Sigmoid colon (tissue), 4 donors: ENCODE measurements at regions not wholly inside any gene's neighbourhood (a gene's known extent, or its start where the extent isn't known, plus 50 kb on each side); places are given as distances from the start of the nearest gene placed in this dataset.

Experiments
- EP300 ChIP-seq, 4 donors: sonication (generic); formaldehyde crosslinking; IDR thresholded peaks; one replicate each; pipeline ENCODE4 v1.6.1; 2017; ENCODE audit warnings: antibody characterized with exemption in 4 of 4
- POLR2A ChIP-seq, 2 donors: fragments of 450-650 bp; IDR thresholded peaks; one replicate each; pipeline ENCODE4 v1.6.1; 2016; ENCODE audit warnings: antibody characterized with exemption in 2 of 2, mild to moderate bottlenecking in 2 of 2, moderate library complexity in 2 of 2
- POLR2AphosphoS5 ChIP-seq, 4 donors: sonication (generic); formaldehyde crosslinking; IDR thresholded peaks; one replicate each; pipeline ENCODE4 v1.6.1; 2017; ENCODE audit warnings: antibody characterized with exemption in 4 of 4
- TF ChIP-seq, protein P1 (sequence below), 4 experiments: fragments of 450-650 bp in 3 of 4; fragments of 200-600 bp in 1 of 4; IDR thresholded peaks; one replicate each; pipeline ENCODE4 v1.5.1; 2016 to 2019; ENCODE audit warnings: antibody characterized with exemption in 4 of 4, mild to moderate bottlenecking in 3 of 4, moderate library complexity in 2 of 4

DNA sequence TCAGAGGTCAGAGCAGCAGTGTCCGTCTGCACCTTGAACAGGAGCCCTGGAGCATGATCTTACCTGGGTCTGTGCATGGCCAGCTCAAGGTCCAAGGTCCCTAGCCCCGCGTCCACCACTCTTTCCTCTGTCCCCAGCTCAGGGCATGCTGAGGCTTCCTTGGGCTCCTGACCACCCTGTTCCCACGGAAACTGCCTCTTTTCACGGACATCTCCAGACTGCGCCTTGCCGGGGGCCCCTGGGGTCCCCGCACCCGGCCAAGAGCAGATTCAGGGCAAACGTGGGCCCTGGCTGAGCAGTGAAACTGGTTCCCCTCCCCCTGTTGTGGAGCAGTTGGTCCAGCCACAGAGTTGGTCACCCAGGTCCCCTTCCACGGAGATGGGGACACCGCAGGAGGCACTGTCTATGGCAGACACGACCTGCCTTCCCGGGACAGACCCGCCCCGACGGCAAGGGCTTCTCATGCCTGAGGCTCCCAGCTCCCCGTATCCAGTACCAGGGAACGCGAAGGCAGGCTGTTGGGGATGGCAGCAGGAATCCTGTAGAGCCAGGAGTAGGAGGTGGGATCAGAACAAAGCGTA, 217.4 kb upstream of the PPP2R2D start:
- no peak for TF ChIP-seq POLR2A (IDR thresholded peaks at IDR 0.05)
- TF ChIP-seq, protein P1, sequence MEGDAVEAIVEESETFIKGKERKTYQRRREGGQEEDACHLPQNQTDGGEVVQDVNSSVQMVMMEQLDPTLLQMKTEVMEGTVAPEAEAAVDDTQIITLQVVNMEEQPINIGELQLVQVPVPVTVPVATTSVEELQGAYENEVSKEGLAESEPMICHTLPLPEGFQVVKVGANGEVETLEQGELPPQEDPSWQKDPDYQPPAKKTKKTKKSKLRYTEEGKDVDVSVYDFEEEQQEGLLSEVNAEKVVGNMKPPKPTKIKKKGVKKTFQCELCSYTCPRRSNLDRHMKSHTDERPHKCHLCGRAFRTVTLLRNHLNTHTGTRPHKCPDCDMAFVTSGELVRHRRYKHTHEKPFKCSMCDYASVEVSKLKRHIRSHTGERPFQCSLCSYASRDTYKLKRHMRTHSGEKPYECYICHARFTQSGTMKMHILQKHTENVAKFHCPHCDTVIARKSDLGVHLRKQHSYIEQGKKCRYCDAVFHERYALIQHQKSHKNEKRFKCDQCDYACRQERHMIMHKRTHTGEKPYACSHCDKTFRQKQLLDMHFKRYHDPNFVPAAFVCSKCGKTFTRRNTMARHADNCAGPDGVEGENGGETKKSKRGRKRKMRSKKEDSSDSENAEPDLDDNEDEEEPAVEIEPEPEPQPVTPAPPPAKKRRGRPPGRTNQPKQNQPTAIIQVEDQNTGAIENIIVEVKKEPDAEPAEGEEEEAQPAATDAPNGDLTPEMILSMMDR (IDR thresholded peaks at IDR 0.05) = no peak
- no peak for TF ChIP-seq POLR2AphosphoS5 (IDR thresholded peaks at IDR 0.05)
- no peak for TF ChIP-seq EP300 (IDR thresholded peaks at IDR 0.05)
